Activated naive CD8-positive, alpha-beta T cell treated with anti-CD3 and anti-CD28 coated beads for 36 hours (primary cell): ENCODE measurements at regions not wholly inside any gene's neighbourhood (a gene's known extent, or its start where the extent isn't known, plus 50 kb on each side); places are given as distances from the start of the nearest gene placed in this dataset.

Source experiments
- DNase-seq: peaks from one replicate; pipeline ENCODE4 v3.0.0; 2021
- H3K27ac Mint-ChIP-seq: one replicate; pipeline ENCODE4 v1.8.0; 2022; ENCODE audit warnings: mild to moderate bottlenecking, moderate library complexity, mixed read lengths
- H3K27me3 Mint-ChIP-seq: one replicate; pipeline ENCODE4 v1.8.0; 2022; ENCODE audit warnings: mild to moderate bottlenecking, mixed read lengths
- H3K36me3 Mint-ChIP-seq: one replicate; pipeline ENCODE4 v1.8.0; 2021; ENCODE audit warnings: mild to moderate bottlenecking, mixed read lengths
- H3K4me1 Mint-ChIP-seq: one replicate; pipeline ENCODE4 v1.8.0; 2021; ENCODE audit warnings: mixed read lengths
- H3K4me3 Mint-ChIP-seq: one replicate; pipeline ENCODE4 v1.8.0; 2022; ENCODE audit warnings: mild to moderate bottlenecking, moderate library complexity, mixed read lengths
- H3K9me3 Mint-ChIP-seq: one replicate; pipeline ENCODE4 v1.8.0; 2022; ENCODE audit warnings: mixed read lengths

DNA sequence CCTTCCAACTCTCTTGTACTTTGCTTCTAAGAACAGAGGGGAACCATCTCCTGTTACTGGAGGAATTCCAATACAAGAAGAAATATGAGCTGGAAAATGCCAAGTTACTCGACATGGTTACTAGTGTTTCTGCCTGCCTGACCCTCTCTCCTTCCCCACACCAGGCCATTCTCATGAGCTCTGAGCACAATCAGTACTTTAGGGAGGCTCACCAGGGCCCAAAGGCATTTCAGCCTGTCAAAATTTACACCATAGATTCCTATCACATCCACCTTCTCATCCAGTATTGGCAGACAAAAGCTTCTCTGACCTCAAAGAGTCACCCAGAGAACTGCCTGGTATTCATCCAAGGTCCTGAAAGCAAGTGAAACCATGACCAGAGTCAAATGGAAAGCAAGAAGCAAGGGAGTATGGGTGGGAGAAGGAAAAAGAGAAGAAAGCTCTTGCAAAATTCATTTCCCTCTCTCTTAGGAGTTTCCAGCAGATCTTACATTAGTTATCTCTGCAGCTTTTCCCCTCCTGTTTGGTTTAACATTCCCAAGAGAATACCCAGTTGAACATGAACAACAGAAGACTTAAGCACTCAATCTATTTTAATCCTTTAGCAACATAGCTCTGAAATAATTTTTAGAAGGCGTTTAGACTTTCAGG is 58.7 kb upstream of the NCAM1 start:
- Mint-ChIP-seq H3K27ac (no peak overlapping the region), H3K4me1 (no peaks in the 10 kb centered on the region), H3K9me3 (no peaks in the 10 kb centered on the region), H3K27me3 (no peaks in the 10 kb centered on the region), H3K36me3 (no peaks in the 10 kb centered on the region), H3K4me3 (no peak overlapping the region)
- DNase-seq: no peak

- H3K36me3 Mint-ChIP-seq: no peaks in the 10 kb centered on the region
- no peaks in the 10 kb centered on the region for H3K9me3 Mint-ChIP-seq
- H3K27me3 Mint-ChIP-seq: no peaks in the 10 kb centered on the region
- no peak overlapping the region for H3K4me3 Mint-ChIP-seq
- H3K4me1 Mint-ChIP-seq: no peaks in the 10 kb centered on the region
- no peak for DNase-seq
- H3K27ac Mint-ChIP-seq: no peak overlapping the region
These were observed 57.9 kb upstream of the NCAM1 start for GRCh38 chr11:112903340-112903739.

DNA sequence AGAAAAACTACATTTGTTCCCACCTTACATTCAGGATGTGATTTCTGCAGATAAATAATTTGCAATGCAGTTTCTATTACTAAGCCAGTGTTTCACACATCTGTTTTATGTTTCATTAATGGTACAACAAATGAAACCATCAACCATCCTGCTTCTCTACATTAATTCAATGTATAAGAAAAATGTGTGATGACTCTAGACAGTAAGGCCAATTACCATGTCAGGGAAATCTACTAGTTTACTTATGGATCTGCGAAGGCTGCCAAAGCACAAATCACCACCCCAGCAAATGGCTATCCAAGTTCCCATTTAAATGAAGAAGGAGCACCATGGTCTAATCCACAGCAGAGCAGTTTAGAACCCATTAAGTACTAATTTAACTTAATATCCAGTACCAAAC is 50.1 kb upstream of the NCAM1 start:
- Mint-ChIP-seq H3K36me3 (no peaks in the 10 kb centered on the region), H3K4me1 (no peaks in the 10 kb centered on the region), H3K9me3 (no peaks in the 10 kb centered on the region), H3K27me3 (peaks cover 10% of the 10 kb centered on the region), H3K27ac (no peak overlapping the region), H3K4me3 (no peak overlapping the region)
- no peak for DNase-seq
